ENCODE measurements at regions not wholly inside any gene's neighbourhood (a gene's known extent, or its start where the extent isn't known, plus 50 kb on each side); places are given as distances from the start of the nearest gene placed in this dataset.

DNA sequence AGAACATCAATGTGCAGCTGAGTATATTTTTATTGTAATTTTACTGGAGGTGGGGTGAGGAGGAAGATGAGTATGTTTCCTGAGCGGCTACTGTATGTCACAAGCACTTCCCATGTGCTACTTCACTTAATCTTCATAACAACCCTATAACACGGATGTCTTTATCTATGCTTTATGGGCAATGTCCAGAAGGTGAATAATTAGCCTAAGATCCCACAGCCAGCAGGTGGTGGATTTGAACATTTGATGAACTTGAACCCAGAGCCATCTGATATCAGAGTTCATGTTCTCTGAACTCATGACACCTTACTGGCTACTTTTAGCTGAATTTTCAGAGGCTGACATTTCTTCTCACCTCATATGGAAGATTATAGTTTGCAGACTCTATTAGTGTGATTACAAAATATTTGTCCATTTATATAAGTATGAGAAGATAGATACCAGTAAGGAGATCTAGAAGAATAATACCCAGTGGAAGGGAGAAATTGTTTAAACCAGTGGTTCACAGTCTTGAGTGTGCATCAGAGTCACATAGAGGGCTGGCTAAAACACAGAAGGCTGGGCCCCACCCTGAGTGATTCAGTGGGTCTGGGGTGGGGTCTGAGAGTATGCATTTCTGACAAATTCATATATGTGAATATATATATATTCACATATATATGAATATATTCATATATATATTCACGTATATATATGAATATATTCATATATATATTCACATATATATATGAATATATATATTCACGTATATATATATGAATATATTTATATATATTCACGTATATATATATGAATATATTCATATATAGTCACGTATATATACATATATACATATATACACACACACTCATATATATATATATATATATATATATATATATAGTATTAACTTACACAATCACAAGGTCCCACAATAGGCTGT is 164.4 kb upstream of the NR3C1 start (continued):
- TF ChIP-seq KDM5A (IDR thresholded peaks at IDR 0.05; ENCODE audit: low read length) (no peak), EP300 (IDR thresholded peaks at IDR 0.05; ENCODE audit: borderline replicate concordance in 1 of 2, low read depth in 2 of 2, low read length in 2 of 2) (no peak), SUZ12 (IDR thresholded peaks at IDR 0.05; ENCODE audit: low read length) (no peak), ASH2L (IDR thresholded peaks at IDR 0.05; ENCODE audit: low read length) (no peak), BACH1 (IDR thresholded peaks at IDR 0.05; ENCODE audit: low read length) (no peak), MAFK (IDR thresholded peaks at IDR 0.05; ENCODE audit: low read depth, low read length) (no peak), TBP (IDR thresholded peaks at IDR 0.05; ENCODE audit: low read depth, low read length) (no peak), HDAC2 (IDR thresholded peaks at IDR 0.05; ENCODE audit: borderline replicate concordance in 1 of 2, low read depth in 2 of 2, low read length in 2 of 2) (no peak)
